DOHH2 (cell line): ENCODE measurements at regions not wholly inside any gene's neighbourhood (a gene's known extent, or its start where the extent isn't known, plus 50 kb on each side); places are given as distances from the start of the nearest gene placed in this dataset.

Experiments used
- EZH2phosphoT487 ChIP-seq: fragments of 200-600 bp; sonication (generic); IDR thresholded peaks from 2 replicates; pipeline ENCODE4 v1.6.1; 2017; ENCODE audit warnings: borderline replicate concordance, mild to moderate bottlenecking, antibody characterized with exemption, low read length, moderate library complexity, mixed read lengths
- TF ChIP-seq, protein P1 (sequence below): fragments of 200-600 bp; sonication (generic); IDR thresholded peaks from one replicate; pipeline ENCODE4 v1.5.1; 2014; ENCODE audit warnings: antibody characterized with exemption, mild to moderate bottlenecking, low read depth, low read length; ENCODE audit not compliant: poor library complexity, severe bottlenecking

DNA sequence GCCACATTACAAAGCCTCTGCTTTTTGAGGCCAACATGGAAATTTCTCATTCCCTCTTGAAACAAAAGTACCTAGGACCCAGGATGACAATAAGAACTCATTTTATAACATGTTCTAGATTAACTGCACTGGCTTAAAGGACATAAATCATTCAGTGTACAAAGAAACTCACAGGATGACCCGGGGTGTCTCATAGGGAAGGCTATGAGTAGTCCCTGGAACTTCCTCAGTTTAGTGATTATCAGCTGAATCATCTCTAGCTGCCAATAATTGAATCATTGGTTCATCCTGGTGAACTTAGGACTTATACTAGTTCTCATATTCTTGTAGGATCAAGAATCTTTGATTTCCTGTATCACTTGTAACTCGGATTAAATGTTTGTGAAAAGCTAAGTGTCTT, 95.8 kb upstream of the WDR1 start:
- TF ChIP-seq, protein P1, sequence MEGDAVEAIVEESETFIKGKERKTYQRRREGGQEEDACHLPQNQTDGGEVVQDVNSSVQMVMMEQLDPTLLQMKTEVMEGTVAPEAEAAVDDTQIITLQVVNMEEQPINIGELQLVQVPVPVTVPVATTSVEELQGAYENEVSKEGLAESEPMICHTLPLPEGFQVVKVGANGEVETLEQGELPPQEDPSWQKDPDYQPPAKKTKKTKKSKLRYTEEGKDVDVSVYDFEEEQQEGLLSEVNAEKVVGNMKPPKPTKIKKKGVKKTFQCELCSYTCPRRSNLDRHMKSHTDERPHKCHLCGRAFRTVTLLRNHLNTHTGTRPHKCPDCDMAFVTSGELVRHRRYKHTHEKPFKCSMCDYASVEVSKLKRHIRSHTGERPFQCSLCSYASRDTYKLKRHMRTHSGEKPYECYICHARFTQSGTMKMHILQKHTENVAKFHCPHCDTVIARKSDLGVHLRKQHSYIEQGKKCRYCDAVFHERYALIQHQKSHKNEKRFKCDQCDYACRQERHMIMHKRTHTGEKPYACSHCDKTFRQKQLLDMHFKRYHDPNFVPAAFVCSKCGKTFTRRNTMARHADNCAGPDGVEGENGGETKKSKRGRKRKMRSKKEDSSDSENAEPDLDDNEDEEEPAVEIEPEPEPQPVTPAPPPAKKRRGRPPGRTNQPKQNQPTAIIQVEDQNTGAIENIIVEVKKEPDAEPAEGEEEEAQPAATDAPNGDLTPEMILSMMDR = no peak
- no peak for TF ChIP-seq EZH2phosphoT487
